ENCODE measurements at regions not wholly inside any gene's neighbourhood (a gene's known extent, or its start where the extent isn't known, plus 50 kb on each side); places are given as distances from the start of the nearest gene placed in this dataset.
"Not testable (repeated sequence)": the region's sequence is repeated elsewhere in the genome, so short reads cannot be mapped to it uniquely, and the experiment has no call there.

DNA sequence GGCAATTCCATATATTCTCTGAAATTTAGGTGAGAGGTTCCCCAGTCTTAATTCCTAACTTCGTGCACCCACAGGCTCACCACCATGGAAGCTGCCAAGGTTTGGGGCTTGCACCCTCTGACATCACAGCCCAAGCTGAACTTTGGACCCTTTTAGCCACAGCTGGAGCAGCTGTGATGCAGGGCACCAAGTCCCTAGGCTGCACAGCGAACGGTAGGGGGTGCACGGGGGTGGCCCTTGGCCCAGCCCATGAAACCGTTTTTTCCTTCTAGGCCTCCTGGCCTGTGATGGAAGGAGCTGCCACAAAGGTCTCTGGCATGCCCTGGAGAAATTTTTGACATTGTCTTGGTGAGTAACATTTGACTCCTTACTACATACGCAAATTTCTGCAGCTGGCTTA lies 251.9 kb upstream of the GRM3 start:
- H3K4me3 ChIP-seq = no peak overlapping the region
- H3K27ac ChIP-seq (replicated peaks) = no peak overlapping the region
- TF ChIP-seq CTCF (IDR thresholded peaks at IDR 0.05; ENCODE audit: borderline replicate concordance) = no peak
- H3K36me3 ChIP-seq = no peaks in the 10 kb centered on the region
- intact Hi-C loops (cut with micrococcal nuclease) = no loop called here
- no peak for DNase-seq
- no peaks in the 10 kb centered on the region for H3K27me3 ChIP-seq (ENCODE audit: low read depth)
- peaks cover 17% of the 10 kb centered on the region for H3K9me3 ChIP-seq (replicated peaks)
- no peaks in the 10 kb centered on the region for H3K4me1 ChIP-seq

DNA sequence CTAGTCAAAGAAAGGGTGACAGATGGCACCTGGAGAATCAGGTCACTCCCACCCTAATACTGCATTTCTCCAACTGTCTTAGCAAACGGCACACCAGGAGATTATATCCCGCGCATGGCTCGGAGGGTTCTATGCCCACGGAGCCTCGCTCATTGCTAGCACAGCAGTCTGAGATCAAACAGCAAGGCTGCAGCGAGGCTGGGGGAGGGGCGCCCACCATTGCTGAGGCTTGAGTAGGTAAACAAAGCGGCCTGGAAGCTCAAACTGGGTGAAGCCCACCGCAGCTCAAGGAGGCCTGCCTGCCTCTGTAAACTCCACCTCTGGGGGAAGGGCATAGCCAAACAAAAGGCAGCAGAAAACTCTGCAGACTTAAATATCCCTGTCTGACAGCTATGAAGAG lies 268.1 kb upstream of the GRM3 start:
- H3K4me1 ChIP-seq; H3K27me3 ChIP-seq (ENCODE audit: low read depth); H3K36me3 ChIP-seq; H3K4me3 ChIP-seq; H3K27ac ChIP-seq (replicated peaks); DNase-seq; intact Hi-C loops (cut with micrococcal nuclease): not testable (repeated sequence)
- H3K9me3 ChIP-seq (replicated peaks) = peaks cover 14% of the 10 kb centered on the region

DNA sequence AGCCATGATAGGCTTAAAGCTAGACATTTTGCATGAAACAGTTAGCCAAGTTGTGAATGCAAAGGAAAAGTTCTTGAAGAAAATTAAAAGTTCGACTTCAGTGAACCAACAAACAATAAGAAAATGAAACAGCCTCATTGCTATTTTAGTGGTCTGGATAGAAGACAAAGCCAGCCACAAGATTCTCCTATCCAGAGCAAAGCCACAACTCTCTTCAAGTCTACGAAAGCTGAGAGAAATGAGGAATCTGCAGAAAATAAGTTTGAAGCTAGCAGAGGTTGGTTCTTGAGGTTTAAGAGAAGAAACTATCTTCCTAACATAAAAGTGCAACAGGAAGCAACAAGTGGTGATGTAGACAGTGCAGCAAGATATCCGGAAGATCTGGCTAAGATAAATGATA lies 271.4 kb upstream of the GRM3 start:
- H3K9me3 ChIP-seq (replicated peaks) = peaks cover 8% of the 10 kb centered on the region
- H3K4me1 ChIP-seq = no peaks in the 10 kb centered on the region
- H3K36me3 ChIP-seq = no peaks in the 10 kb centered on the region
- intact Hi-C loops (cut with micrococcal nuclease) = no loop called here
- no peak overlapping the region for H3K27ac ChIP-seq (replicated peaks)
- DNase-seq = no peak
- no peak for TF ChIP-seq CTCF (IDR thresholded peaks at IDR 0.05; ENCODE audit: borderline replicate concordance)
- no peaks in the 10 kb centered on the region for H3K27me3 ChIP-seq (ENCODE audit: low read depth)
- no peak overlapping the region for H3K4me3 ChIP-seq

GRCh38 chr7:86366946-86367345 lies 276.8 kb upstream of the GRM3 start:
- DNase-seq = no peak
- H3K36me3 ChIP-seq = no peaks in the 10 kb centered on the region
- no peak overlapping the region for H3K4me3 ChIP-seq
- no peaks in the 10 kb centered on the region for H3K27me3 ChIP-seq (ENCODE audit: low read depth)
- intact Hi-C loops (cut with micrococcal nuclease) = no loop called here
- no peaks in the 10 kb centered on the region for H3K9me3 ChIP-seq (replicated peaks)
- no peak overlapping the region for H3K27ac ChIP-seq (replicated peaks)
- no peaks in the 10 kb centered on the region for H3K4me1 ChIP-seq
- no peak for TF ChIP-seq CTCF (IDR thresholded peaks at IDR 0.05; ENCODE audit: borderline replicate concordance)

- H3K4me3 ChIP-seq; H3K27ac ChIP-seq (replicated peaks); DNase-seq; H3K4me1 ChIP-seq; intact Hi-C loops (cut with micrococcal nuclease); H3K9me3 ChIP-seq (replicated peaks); H3K27me3 ChIP-seq (ENCODE audit: low read depth); H3K36me3 ChIP-seq: not testable (repeated sequence)
Observed at GRCh38 chr7:86340407-86340806, 303.3 kb upstream of the GRM3 start.

DNA sequence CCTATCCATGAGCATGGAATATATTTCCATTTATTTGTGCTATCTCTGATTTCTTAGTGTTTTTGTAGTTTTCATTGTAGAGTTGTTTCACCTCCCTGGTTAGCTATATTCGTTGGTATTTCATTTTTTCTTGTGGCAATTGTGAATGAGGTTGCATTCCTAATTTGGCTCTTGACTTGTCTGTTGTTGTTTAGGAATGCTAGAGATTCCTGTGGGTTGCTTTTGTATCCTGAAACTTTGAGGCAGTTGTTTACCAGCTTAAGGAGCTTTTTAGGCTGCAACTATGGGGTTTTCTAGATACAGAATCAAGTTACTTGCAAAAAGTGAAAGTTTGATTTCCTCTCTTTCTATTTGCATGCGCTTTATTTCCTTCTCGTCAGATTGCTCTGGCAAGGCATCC lies 304.7 kb upstream of the GRM3 start:
- no peaks in the 10 kb centered on the region for H3K4me1 ChIP-seq
- H3K4me3 ChIP-seq = no peak overlapping the region
- DNase-seq = no peak
- no peak for TF ChIP-seq CTCF (IDR thresholded peaks at IDR 0.05; ENCODE audit: borderline replicate concordance)
- no peaks in the 10 kb centered on the region for H3K36me3 ChIP-seq
- intact Hi-C loops (cut with micrococcal nuclease) = no loop called here
- H3K9me3 ChIP-seq (replicated peaks) = peaks cover 3% of the 10 kb centered on the region
- H3K27ac ChIP-seq (replicated peaks) = no peak overlapping the region
- H3K27me3 ChIP-seq (ENCODE audit: low read depth) = no peaks in the 10 kb centered on the region

Data from left ventricle myocardium inferior (tissue), 1 donor.